Aorta (tissue), 5 donors: ENCODE measurements at regions not wholly inside any gene's neighbourhood (a gene's known extent, or its start where the extent isn't known, plus 50 kb on each side); places are given as distances from the start of the nearest gene placed in this dataset.

Experiments
- ATAC-seq: fragments of 200-7000 bp; cut with Tn5 transposase; one replicate; pipeline ENCODE4 v1.9.1; 2022; ENCODE audit warnings: moderate library complexity; ENCODE audit not compliant: low FRiP score
- DNase-seq, 2 donors: peaks; one replicate each; pipeline ENCODE4 v3.0.0-alpha.2; 2020
- H3K27ac ChIP-seq, 2 donors: one replicate each; pipeline ENCODE4 v1.5.1; 2013; ENCODE audit warnings: low read length in 2 of 2, mild to moderate bottlenecking in 2 of 2, moderate library complexity in 2 of 2, control low read depth in 1 of 2, inconsistent platforms in 1 of 2, low read depth in 1 of 2
- H3K27me3 ChIP-seq, 2 donors: one replicate each; pipeline ENCODE4 v1.6.1; 2013; ENCODE audit warnings: control low read depth in 1 of 2, low read length in 1 of 2, mild to moderate bottlenecking in 1 of 2, moderate library complexity in 1 of 2; ENCODE audit not compliant: insufficient read depth in 2 of 2, control insufficient read depth in 1 of 2
- H3K36me3 ChIP-seq, 2 donors: one replicate each; pipeline ENCODE4 v1.6.1; 2013; ENCODE audit warnings: control low read depth in 1 of 2, low read length in 1 of 2, mild to moderate bottlenecking in 1 of 2; ENCODE audit not compliant: insufficient read depth in 2 of 2, control insufficient read depth in 1 of 2
- H3K4me1 ChIP-seq, 2 donors: one replicate each; pipeline ENCODE4 v1.6.1; 2013; ENCODE audit warnings: low read length in 2 of 2, control low read depth in 1 of 2, mild to moderate bottlenecking in 1 of 2, moderate library complexity in 1 of 2; ENCODE audit not compliant: insufficient read depth in 2 of 2, control insufficient read depth in 1 of 2
- H3K4me3 ChIP-seq, 2 donors: one replicate each; pipeline ENCODE4 v1.5.1; 2013; ENCODE audit warnings: low read length in 2 of 2, control low read depth in 1 of 2, mild to moderate bottlenecking in 1 of 2
- H3K9me3 ChIP-seq: one replicate; pipeline ENCODE4 v1.6.1; 2013; ENCODE audit warnings: mild to moderate bottlenecking, low read length; ENCODE audit not compliant: control insufficient read depth
- whole genome bisulfite sequencing, 2 donors: extraction: QIAGEN DNeasy Blood & Tissue Kit; methylation state at CpG; one replicate each; pipeline ENCODE4 v1.1.7; 2013; 5-methylcytosine and 5-hydroxymethylcytosine counted together
- intact Hi-C, 2 donors: fragments of 100-400 bp; cut with DNase I; formaldehyde crosslinking; loops; one replicate each; pipeline versions ENCODE4 v1.14.2 to v1.15.0; 2022
- donor health status: healthy with polysubstance abuse.
- donor health status: Bipolar disorder and iron deficiency.
- donor health status: DM: no; HTN: no; CAD: no.
- donor health status: DM: no; HTN: no; CAD: no.
- donor health status: DM: yes; HTN: yes; CAD: no.

DNA sequence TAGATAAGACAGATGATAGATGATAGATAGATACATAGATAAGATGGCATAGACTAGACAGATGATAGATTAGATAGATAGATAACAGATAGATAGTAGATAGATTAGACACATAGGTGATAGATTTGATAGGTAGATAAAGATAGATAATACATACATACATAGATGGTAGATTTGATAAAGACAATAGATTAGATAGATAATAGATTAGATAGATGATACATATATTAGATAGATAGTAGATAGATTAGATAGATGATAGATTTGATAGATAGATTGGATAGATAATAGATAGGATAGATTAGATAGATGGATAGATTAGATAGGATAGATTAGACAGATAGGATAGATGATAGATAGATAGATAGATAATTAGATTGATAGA is 327.6 kb downstream of the BRD1 start:
- DNase-seq, result no peak
- no peaks in the 10 kb centered on the region for H3K4me1 ChIP-seq
- ATAC-seq, result no peak
- no peak overlapping the region for H3K4me3 ChIP-seq
- no peaks in the 10 kb centered on the region for H3K27me3 ChIP-seq
- intact Hi-C loops, result no loop called here
- H3K36me3 ChIP-seq, result no peaks in the 10 kb centered on the region
- H3K27ac ChIP-seq, result no peak overlapping the region
- no peaks in the 10 kb centered on the region for H3K9me3 ChIP-seq

GRCh38 chr22:49499433-49500075 is 328.1 kb downstream of the BRD1 start:
- H3K9me3 ChIP-seq, result no peaks in the 10 kb centered on the region
- H3K27ac ChIP-seq, result no peak overlapping the region
- no peaks in the 10 kb centered on the region for H3K27me3 ChIP-seq
- intact Hi-C loops, result no loop called here
- DNase-seq, result no peak
- WGBS, 2 donors, result 73 to 80% methylated on average over 1 of the region's 1 CpG
- H3K4me1 ChIP-seq, result no peaks in the 10 kb centered on the region
- no peak overlapping the region for H3K4me3 ChIP-seq
- H3K36me3 ChIP-seq, result no peaks in the 10 kb centered on the region
- ATAC-seq, result no peak

GRCh38 chr22:49497266-49497665 is 330.4 kb downstream of the BRD1 start:
- intact Hi-C loops, result no loop called here
- Histone ChIP-seq H3K36me3 (no peaks in the 10 kb centered on the region), H3K27ac (no peak overlapping the region), H3K4me1 (no peaks in the 10 kb centered on the region), H3K9me3 (no peaks in the 10 kb centered on the region), H3K4me3 (no peak overlapping the region), H3K27me3 (no peaks in the 10 kb centered on the region)
- WGBS, 2 donors, result 85 to 88% methylated on average over 2 of the region's 2 CpGs
- no peak for ATAC-seq
- DNase-seq, result no peak

DNA sequence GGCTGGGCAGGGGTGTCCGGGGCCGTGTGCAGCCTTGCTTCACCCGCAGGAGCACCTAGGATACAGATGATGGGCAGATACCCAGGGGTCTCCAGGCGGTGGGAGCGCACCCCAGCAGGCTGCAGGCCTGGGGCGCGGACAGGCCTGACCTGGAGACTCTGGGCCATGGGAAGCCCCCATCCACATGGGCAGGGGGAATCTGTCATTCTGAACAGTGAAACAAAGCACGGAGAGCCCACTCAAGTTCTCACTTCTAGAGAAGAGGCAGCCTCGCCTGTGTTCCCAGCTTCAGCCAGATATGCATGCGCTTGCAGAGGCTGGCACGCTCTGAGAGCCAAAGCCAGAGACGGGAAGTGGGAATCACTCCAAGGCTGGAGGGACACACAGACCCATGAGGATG is 333.1 kb downstream of the BRD1 start:
- H3K27ac ChIP-seq, result no peak overlapping the region
- H3K4me3 ChIP-seq, result no peak overlapping the region
- DNase-seq (no peak), ATAC-seq (no peak)
- WGBS, 2 donors, result 87 to 91% methylated on average over 12 of the region's 12 CpGs
- no peaks in the 10 kb centered on the region for H3K9me3 ChIP-seq
- intact Hi-C loops, result no loop called here
- H3K36me3 ChIP-seq, result no peaks in the 10 kb centered on the region
- no peaks in the 10 kb centered on the region for H3K4me1 ChIP-seq
- H3K27me3 ChIP-seq, result no peaks in the 10 kb centered on the region

GRCh38 chr22:49492741-49493251 is 334.9 kb downstream of the BRD1 start:
- 78 to 80% methylated on average over 12 of the region's 12 CpGs for WGBS, 2 donors

GRCh38 chr22:49492308-49492707 is 335.4 kb downstream of the BRD1 start:
- H3K4me3 ChIP-seq, result no peak overlapping the region
- no peaks in the 10 kb centered on the region for H3K9me3 ChIP-seq
- intact Hi-C loops, result no loop called here
- ATAC-seq (peak; percentile 20), DNase-seq (no peak)
- H3K27me3 ChIP-seq, result no peaks in the 10 kb centered on the region
- no peak overlapping the region for H3K27ac ChIP-seq
- no peaks in the 10 kb centered on the region for H3K36me3 ChIP-seq
- 88% methylated on average over 17 of the region's 17 CpGs for WGBS, 2 donors
- no peaks in the 10 kb centered on the region for H3K4me1 ChIP-seq

More at GRCh38 chr22:49492741-49493251, 334.9 kb downstream of the BRD1 start:
- Histone ChIP-seq H3K36me3 (no peaks in the 10 kb centered on the region), H3K9me3 (no peaks in the 10 kb centered on the region), H3K27me3 (no peaks in the 10 kb centered on the region), H3K4me1 (no peaks in the 10 kb centered on the region), H3K27ac (no peak overlapping the region), H3K4me3 (no peak overlapping the region)
- intact Hi-C loops, result no loop called here
- DNase-seq, result no peak
- no peak for ATAC-seq

DNA sequence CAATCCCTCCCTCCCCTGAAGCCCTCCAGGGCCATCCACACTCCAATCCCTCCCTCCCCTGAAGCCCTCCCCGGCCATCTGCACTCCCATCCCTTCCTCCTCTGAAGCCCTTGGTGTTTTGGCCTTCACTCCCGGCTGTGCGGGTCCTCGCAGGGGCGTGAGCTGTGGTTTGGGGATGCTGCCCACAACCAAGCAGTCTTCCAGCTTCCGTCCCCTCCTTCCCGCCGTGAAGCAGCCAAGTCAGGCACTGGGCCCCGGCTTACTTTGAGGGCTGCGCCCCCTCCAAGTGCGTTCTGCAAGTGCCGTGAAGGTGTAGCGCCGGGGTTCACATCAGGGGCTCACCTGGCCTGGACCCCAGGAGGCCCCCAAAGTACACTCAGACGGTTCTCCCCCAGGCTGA is 335.9 kb downstream of the BRD1 start:
- Histone ChIP-seq H3K27ac (no peak overlapping the region), H3K36me3 (no peaks in the 10 kb centered on the region), H3K4me1 (no peaks in the 10 kb centered on the region), H3K4me3 (no peak overlapping the region), H3K9me3 (no peaks in the 10 kb centered on the region), H3K27me3 (no peaks in the 10 kb centered on the region)
- WGBS, 2 donors, result 75 to 82% methylated on average over 15 of the region's 15 CpGs
- ATAC-seq (no peak), DNase-seq (no peak)
- intact Hi-C loops, result no loop called here

GRCh38 chr22:49491221-49491635 is 336.4 kb downstream of the BRD1 start:
- no peaks in the 10 kb centered on the region for H3K4me1 ChIP-seq
- intact Hi-C loops, result no loop called here
- ATAC-seq (no peak), DNase-seq (no peak)
- H3K36me3 ChIP-seq, result no peaks in the 10 kb centered on the region
- H3K27ac ChIP-seq, result no peak overlapping the region
- H3K27me3 ChIP-seq, result no peaks in the 10 kb centered on the region
- WGBS, 2 donors, result 69 to 77% methylated on average over 9 of the region's 9 CpGs
- H3K4me3 ChIP-seq, result no peak overlapping the region
- H3K9me3 ChIP-seq, result no peaks in the 10 kb centered on the region

GRCh38 chr22:49490692-49491091 is 337.0 kb downstream of the BRD1 start:
- no peaks in the 10 kb centered on the region for H3K27me3 ChIP-seq
- H3K36me3 ChIP-seq, result no peaks in the 10 kb centered on the region
- no peak overlapping the region for H3K27ac ChIP-seq
- H3K4me3 ChIP-seq, result no peak overlapping the region
- WGBS, 2 donors, result 82 to 87% methylated on average over 18 of the region's 18 CpGs
- DNase-seq (no peak), ATAC-seq (no peak)
- no peaks in the 10 kb centered on the region for H3K4me1 ChIP-seq
- H3K9me3 ChIP-seq, result no peaks in the 10 kb centered on the region
- intact Hi-C loops, result no loop called here
